Epithelial cell of proximal tubule (primary cell): ENCODE measurements at regions not wholly inside any gene's neighbourhood (a gene's known extent, or its start where the extent isn't known, plus 50 kb on each side); places are given as distances from the start of the nearest gene placed in this dataset.

ENCODE experiments used
- DNase-seq: peaks from one replicate; pipeline ENCODE4 v3.0.0-alpha.2; 2011; ENCODE audit warnings: low read depth
- H3K4me3 ChIP-seq: 2 replicates; pipeline ENCODE4 v1.5.1; 2011; ENCODE audit warnings: low read depth, mild to moderate bottlenecking, low read length
- TF ChIP-seq, protein P1 (sequence below): conservative IDR thresholded peaks from 2 replicates; pipeline ENCODE4 v1.5.1; 2012; ENCODE audit warnings: low read depth, mild to moderate bottlenecking, low read length

DNA sequence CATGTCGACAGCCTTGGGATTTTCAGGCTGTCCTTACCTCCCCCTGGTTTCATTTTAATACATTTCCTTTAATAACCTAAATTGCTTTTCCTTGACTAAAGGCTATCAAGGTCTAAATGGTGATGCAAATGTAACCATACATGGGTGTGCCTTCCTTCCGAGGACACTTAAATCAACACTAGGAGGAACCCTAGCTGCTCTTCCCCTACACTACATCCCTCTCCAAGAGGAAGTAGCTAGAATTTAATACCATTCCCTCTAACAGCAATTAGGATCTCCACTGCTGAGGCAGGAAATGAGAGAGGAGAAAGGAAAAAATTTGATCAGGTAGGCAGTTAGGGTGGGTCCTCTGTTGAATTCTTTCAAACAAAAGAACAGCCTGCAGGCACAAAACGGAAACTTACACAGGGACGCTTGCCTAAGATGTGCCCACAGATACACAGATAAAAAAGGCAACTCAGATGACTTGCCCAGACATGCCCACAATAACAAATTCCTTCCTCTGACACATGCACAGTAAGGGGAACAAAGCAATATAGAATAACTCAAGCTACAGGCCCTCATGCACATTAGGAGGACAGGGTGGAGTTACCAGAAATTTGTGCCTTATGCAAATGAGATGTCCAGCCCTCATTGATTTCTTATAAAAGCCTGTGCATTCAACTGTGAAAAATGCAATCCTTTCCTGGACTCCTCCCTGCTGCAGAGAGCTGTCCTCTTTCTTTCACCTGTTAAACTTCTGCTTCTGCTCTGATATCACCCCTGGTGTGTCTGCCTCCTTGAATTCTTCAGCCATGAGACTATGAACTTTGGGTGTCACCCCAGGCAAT lies 1024.4 kb upstream of the CADM2 start:
- TF ChIP-seq, protein P1, sequence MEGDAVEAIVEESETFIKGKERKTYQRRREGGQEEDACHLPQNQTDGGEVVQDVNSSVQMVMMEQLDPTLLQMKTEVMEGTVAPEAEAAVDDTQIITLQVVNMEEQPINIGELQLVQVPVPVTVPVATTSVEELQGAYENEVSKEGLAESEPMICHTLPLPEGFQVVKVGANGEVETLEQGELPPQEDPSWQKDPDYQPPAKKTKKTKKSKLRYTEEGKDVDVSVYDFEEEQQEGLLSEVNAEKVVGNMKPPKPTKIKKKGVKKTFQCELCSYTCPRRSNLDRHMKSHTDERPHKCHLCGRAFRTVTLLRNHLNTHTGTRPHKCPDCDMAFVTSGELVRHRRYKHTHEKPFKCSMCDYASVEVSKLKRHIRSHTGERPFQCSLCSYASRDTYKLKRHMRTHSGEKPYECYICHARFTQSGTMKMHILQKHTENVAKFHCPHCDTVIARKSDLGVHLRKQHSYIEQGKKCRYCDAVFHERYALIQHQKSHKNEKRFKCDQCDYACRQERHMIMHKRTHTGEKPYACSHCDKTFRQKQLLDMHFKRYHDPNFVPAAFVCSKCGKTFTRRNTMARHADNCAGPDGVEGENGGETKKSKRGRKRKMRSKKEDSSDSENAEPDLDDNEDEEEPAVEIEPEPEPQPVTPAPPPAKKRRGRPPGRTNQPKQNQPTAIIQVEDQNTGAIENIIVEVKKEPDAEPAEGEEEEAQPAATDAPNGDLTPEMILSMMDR: no peak
- DNase-seq: no peak
- H3K4me3 ChIP-seq: no peak overlapping the region

DNA sequence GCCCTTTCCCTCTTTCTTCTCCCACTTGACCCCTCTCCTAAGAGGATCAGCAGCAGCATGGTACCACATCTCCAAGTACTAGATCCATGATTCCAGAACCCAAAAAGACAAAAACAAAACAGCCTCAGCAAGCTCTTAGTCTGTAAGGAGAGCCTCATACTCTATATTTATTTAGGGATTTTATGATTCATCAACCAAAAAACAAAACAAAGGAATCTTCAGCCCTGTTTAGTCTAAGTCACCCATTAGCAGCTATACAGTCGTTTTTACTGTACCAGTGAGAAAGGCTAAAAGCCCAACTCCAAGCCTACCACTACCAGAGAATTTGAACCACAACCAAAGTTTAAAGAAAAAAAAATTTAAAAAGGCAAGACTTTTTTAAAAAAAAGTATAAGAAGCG lies 1020.3 kb upstream of the CADM2 start:
- TF ChIP-seq, protein P1: no peak
- DNase-seq: no peak
- H3K4me3 ChIP-seq: no peak overlapping the region

DNA sequence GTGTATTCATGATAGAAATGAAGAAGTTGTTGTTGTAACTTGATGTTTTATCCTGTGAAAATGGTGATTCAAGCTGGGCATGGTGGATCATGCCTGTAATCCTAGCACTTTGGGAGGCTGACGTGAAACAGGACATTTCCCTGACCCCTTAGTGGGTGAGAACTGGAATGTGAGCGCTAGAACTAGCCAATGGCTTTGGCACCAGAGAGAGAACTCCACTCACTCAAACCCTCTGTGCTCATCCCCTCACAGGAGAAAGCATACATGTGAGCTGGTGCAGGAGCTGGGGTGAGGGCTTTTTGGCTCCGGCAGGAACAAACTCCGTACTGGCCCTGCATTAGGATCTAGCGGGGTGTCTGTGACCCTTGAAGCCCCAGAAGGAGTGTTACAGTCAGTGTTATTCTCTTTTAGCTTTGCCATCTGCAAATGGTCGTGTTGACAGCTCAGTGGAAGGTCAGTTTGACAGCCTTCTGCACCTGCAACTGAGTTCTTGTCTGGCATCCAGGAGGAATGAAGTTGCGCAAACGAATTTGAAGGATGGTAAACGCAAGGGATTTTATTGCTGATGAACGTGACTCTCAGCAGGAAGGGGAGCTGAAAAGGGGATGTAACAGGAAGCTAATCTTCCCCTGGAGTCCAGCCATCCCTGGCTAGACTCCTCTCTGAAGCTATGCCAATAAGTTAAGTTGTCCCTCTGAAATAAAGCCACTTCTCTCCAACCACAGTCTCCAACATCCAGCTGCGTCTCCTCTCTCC lies 1016.6 kb upstream of the CADM2 start:
- TF ChIP-seq, protein P1: no peak
- no peak for DNase-seq

DNA sequence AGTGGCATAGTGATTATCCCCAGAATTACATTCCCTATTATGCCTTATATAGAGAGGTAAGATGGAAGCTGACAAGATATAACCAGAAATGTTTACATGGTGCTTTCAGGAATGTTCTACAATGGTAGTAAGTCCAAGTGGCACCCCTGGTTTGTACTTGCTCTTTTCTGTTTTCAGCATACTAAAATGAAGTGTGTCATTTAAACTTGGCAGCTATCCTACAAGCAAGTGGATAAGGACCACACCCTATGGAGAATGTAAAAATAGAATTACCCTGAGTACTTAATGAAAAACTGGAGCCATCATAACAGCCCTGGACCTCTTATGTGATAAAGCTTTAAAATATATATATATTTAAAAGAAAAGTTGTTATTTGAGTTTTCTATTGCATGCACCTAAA lies 1012.7 kb upstream of the CADM2 start:
- no peak overlapping the region for H3K4me3 ChIP-seq
- TF ChIP-seq, protein P1: no peak
- no peak for DNase-seq

More for the DNA sequence above, 1016.6 kb upstream of the CADM2 start:
- H3K4me3 ChIP-seq: no peak overlapping the region

DNA sequence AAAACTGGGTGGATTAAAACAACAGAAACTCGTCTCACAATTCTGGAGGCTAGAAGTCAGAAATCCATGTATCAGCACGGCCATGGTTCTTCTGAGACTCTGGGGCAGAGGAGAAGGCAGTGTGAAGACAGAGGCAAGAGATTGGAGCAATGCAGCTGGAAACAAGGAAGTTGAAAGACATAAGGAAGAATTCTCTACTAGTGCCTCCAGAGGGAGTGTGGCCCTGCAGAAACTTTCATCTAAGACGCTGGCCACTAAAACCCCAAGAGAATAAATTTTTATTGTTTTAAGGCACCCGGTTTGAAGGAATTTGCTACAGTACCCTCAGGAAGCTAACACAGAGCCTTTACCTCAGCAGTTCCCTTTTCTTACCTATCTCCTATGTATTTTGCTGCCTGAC lies 1012.2 kb upstream of the CADM2 start:
- H3K4me3 ChIP-seq: no peak overlapping the region
- TF ChIP-seq, protein P1: peak; percentile 25
- no peak for DNase-seq

DNA sequence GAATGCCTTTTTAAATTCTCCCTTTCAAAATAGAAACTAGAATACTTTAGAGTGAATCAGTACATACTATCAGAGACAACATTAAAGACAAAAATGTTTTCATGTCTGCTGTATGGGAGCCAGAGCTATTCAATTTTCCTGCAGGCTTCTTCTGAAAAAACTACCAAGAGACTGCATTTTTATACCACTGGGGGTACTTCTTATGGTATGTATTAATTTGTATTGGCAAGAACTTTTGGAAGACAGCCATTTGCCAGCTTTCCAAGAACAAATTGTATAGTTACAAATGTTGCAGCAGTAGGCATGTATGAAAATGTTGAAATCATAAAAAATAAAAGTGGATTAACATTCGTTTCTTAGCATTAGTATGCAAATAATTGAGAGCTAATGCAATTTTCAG lies 1010.0 kb upstream of the CADM2 start:
- TF ChIP-seq, protein P1: no peak
- H3K4me3 ChIP-seq: no peak overlapping the region
- DNase-seq: no peak
